Osteocyte (in vitro differentiated cells): ENCODE measurements at regions not wholly inside any gene's neighbourhood (a gene's known extent, or its start where the extent isn't known, plus 50 kb on each side); places are given as distances from the start of the nearest gene placed in this dataset.

ENCODE experiments used
- DNase-seq: peaks from one replicate; pipeline ENCODE4 v3.0.0; 2021; ENCODE audit warnings: mixed read lengths; ENCODE audit not compliant: unreplicated experiment; ENCODE audit errors: extremely low spot score
- H3K27ac Mint-ChIP-seq: one replicate; pipeline ENCODE4 v1.8.0; 2021; ENCODE audit warnings: mild to moderate bottlenecking, mixed read lengths; ENCODE audit not compliant: unreplicated experiment
- H3K27me3 Mint-ChIP-seq: one replicate; pipeline ENCODE4 v1.8.0; 2021; ENCODE audit warnings: mixed read lengths; ENCODE audit not compliant: unreplicated experiment
- H3K36me3 Mint-ChIP-seq: one replicate; pipeline ENCODE4 v1.8.0; 2021; ENCODE audit warnings: mixed read lengths; ENCODE audit not compliant: unreplicated experiment
- H3K4me1 Mint-ChIP-seq: one replicate; pipeline ENCODE4 v1.8.0; 2021; ENCODE audit warnings: mixed read lengths; ENCODE audit not compliant: unreplicated experiment
- H3K4me3 Mint-ChIP-seq: one replicate; pipeline ENCODE4 v1.8.0; 2021; ENCODE audit warnings: mild to moderate bottlenecking, moderate library complexity, mixed read lengths; ENCODE audit not compliant: unreplicated experiment
- H3K9me3 Mint-ChIP-seq: one replicate; pipeline ENCODE4 v1.8.0; 2021; ENCODE audit warnings: mixed read lengths; ENCODE audit not compliant: unreplicated experiment
- CTCF ChIP-seq: fragments of 200-600 bp; sonication (generic); IDR thresholded peaks from 2 replicates; pipeline ENCODE4 v1.5.0; 2021; ENCODE audit warnings: antibody characterized with exemption, mild to moderate bottlenecking, moderate library complexity

- peaks cover 16% of the 10 kb centered on the region for H3K9me3 Mint-ChIP-seq
- H3K27ac Mint-ChIP-seq: no peak overlapping the region
- DNase-seq: no peak
- H3K27me3 Mint-ChIP-seq: no peaks in the 10 kb centered on the region
- no peak overlapping the region for H3K4me3 Mint-ChIP-seq
- no peaks in the 10 kb centered on the region for H3K36me3 Mint-ChIP-seq
- no peaks in the 10 kb centered on the region for H3K4me1 Mint-ChIP-seq
- TF ChIP-seq CTCF: no peak
These were observed 325.0 kb upstream of the CNTN4 start for GRCh38 chr3:1773679-1774078.

- peaks cover 16% of the 10 kb centered on the region for H3K9me3 Mint-ChIP-seq
- DNase-seq: no peak
- no peaks in the 10 kb centered on the region for H3K4me1 Mint-ChIP-seq
- no peak overlapping the region for H3K27ac Mint-ChIP-seq
- H3K36me3 Mint-ChIP-seq: no peaks in the 10 kb centered on the region
- no peaks in the 10 kb centered on the region for H3K27me3 Mint-ChIP-seq
- H3K4me3 Mint-ChIP-seq: no peak overlapping the region
- no peak for TF ChIP-seq CTCF
These were observed 324.1 kb upstream of the CNTN4 start for GRCh38 chr3:1774597-1774996.

GRCh38 chr3:1775321-1775720, 323.3 kb upstream of the CNTN4 start:
- H3K27me3 Mint-ChIP-seq: no peaks in the 10 kb centered on the region
- no peaks in the 10 kb centered on the region for H3K4me1 Mint-ChIP-seq
- no peak overlapping the region for H3K27ac Mint-ChIP-seq
- H3K4me3 Mint-ChIP-seq: no peak overlapping the region
- TF ChIP-seq CTCF: no peak
- peaks cover 16% of the 10 kb centered on the region for H3K9me3 Mint-ChIP-seq
- no peak for DNase-seq
- H3K36me3 Mint-ChIP-seq: no peaks in the 10 kb centered on the region

GRCh38 chr3:1783995-1784394, 314.7 kb upstream of the CNTN4 start:
- H3K27me3 Mint-ChIP-seq: no peaks in the 10 kb centered on the region
- no peaks in the 10 kb centered on the region for H3K4me1 Mint-ChIP-seq
- peaks cover 7% of the 10 kb centered on the region for H3K9me3 Mint-ChIP-seq
- H3K36me3 Mint-ChIP-seq: no peaks in the 10 kb centered on the region
- no peak overlapping the region for H3K4me3 Mint-ChIP-seq
- H3K27ac Mint-ChIP-seq: no peak overlapping the region
- TF ChIP-seq CTCF: no peak
- DNase-seq: no peak

- H3K27me3 Mint-ChIP-seq: no peaks in the 10 kb centered on the region
- no peak for DNase-seq
- no peaks in the 10 kb centered on the region for H3K4me1 Mint-ChIP-seq
- H3K36me3 Mint-ChIP-seq: no peaks in the 10 kb centered on the region
- H3K4me3 Mint-ChIP-seq: no peak overlapping the region
- TF ChIP-seq CTCF: no peak
- H3K27ac Mint-ChIP-seq: no peak overlapping the region
- peaks cover 12% of the 10 kb centered on the region for H3K9me3 Mint-ChIP-seq
These were observed 311.6 kb upstream of the CNTN4 start for GRCh38 chr3:1787094-1787493.
